HG03196 (cell line): ENCODE measurements at regions not wholly inside any gene's neighbourhood (a gene's known extent, or its start where the extent isn't known, plus 50 kb on each side); places are given as distances from the start of the nearest gene placed in this dataset.
"Not testable (repeated sequence)": the region's sequence is repeated elsewhere in the genome, so short reads cannot be mapped to it uniquely, and the experiment has no call there.

Source experiments
- ATAC-seq: cut with Tn5 transposase; IDR thresholded peaks from one replicate; pipeline ENCODE4 v1.9.1; 2021; ENCODE audit not compliant: unreplicated experiment

GRCh38 chr7:86592185-86592584 is 51.5 kb upstream of the GRM3 start:
- ATAC-seq = no peak

GRCh38 chr7:86574006-86574405 is 69.7 kb upstream of the GRM3 start:
- ATAC-seq = no peak

- ATAC-seq = no peak
Observed at GRCh38 chr7:86558680-86559501, 84.8 kb upstream of the GRM3 start.

- no peak for ATAC-seq
Observed at GRCh38 chr7:86534641-86535040, 109.1 kb upstream of the GRM3 start.

- no peak for ATAC-seq
Observed at GRCh38 chr7:86504229-86504628, 139.5 kb upstream of the GRM3 start.

DNA sequence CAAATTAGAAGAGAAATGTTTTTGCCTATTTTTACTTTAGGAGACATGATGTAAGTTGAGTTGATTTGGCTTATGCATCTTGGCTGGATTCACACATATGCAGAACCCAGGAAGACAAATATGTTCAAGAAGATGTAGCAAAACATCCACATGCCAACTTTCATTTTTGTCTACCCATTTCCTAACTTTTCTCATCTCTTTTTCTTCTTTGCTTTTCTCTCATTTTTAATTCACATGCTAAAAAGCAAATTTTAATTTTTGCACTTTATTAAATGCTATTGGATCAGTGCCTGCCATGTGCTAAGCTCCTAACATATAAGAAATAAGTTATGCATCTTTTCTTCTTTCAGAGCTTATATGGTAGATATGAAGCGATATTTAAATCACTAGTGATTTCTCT is 143.7 kb upstream of the GRM3 start:
- no peak for ATAC-seq

- ATAC-seq = no peak
Observed at GRCh38 chr7:86485827-86486226, 157.9 kb upstream of the GRM3 start.

DNA sequence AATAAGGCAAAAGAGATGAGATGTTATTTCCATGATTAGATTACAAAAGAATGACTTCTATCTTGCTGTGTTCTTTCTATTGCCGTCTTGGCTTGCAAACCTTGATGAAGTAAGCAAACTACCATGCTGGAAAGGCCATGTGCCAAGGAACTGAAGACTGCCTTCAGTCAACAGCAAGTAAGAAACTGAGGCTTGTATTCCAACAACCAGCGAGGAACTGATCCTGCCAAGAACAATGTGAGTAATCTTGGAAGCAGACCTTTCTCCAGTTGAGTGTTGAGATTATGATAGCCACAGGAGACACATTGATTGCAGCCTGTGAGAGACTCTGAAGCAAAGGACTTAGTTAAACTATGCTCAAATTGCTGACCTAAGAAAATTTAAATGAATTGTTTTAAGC is 164.6 kb upstream of the GRM3 start:
- ATAC-seq = no peak

GRCh38 chr7:86477343-86477935 is 166.3 kb upstream of the GRM3 start:
- ATAC-seq = no peak

DNA sequence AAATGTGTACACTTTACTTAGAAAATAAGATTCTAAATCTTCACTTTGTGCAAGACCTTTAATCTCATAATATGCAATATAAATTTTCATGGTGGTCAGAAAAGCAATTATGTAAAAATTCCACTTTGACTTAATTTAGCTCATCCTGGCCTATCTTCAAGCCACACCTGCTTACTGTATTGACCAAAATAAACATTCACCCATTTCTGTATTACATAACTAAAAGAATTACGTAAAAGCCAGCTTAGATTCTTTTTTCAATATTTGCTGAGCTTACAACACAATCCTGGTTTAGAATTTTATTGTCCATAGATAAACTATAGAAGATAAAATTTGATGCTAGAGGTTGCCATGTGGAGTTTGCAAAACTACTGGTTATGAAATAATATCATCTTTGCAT is 172.9 kb upstream of the GRM3 start:
- ATAC-seq = no peak

DNA sequence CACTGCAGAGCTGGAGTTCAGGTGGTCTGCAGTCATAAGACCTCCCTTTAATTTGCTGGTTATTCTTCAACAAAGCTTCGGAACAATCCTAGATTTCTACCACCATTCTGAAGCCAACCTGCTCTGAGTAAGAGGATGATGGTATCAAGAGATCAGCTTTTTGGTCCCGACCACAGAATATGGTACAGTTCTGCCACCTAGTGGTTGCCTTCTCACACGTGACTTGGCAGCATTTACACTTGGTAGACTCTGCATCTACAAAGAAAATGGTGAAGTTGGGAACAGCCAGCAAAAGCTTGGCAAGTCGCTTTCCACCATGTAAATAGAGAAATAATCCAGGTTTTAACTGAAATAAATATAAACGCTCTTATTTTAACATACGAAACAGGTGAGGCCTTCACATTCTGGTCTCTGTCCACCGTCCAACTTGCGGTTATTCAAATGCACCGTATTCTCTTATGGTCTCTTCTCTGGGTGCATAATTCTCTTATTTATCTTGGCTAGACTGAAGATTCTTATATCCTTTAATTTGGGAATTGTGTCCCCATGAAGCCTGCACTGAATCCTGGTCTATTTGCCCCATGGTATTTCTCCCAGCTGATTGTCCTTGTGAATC is 173.9 kb upstream of the GRM3 start:
- peak; percentile 97 for ATAC-seq

DNA sequence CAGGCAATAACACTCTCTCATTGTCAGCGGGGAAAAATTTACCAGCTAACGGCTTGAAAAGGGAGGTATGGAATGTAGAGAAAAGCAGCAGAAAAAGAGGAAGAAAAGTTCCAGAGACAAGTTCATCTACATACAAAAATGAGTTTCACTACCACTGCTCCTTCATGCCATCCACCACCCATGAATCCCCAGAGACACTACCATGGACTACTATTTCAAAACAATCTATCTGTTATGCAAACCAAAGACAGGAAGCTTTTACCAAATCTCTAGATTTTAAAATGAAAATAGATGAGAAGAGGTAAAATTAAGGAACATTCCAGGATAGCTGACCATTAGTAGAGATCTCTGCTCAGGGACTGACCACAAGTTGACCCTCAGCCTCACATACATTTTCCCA is 189.0 kb upstream of the GRM3 start:
- ATAC-seq = no peak

- ATAC-seq = no peak
Observed at GRCh38 chr7:86453454-86453853, 190.3 kb upstream of the GRM3 start.

DNA sequence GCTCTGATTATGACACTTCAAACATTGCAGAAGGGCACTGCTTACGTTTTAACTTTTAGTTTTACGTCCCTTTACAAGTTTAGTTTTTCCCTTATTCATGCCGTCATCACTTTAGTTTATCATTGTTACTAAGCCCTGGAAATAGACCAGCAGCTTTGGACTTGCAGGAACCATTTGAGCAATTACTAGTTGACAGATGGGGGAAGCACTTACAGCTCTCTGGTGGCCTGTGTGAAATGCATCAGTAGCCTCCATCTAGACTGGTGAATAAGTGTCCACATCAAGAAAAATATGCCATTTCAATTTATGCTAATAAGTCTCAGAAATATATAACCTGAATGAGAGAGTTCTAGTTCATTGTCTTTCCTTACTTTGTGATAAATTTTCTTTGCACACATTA is 194.9 kb upstream of the GRM3 start:
- ATAC-seq = no peak

DNA sequence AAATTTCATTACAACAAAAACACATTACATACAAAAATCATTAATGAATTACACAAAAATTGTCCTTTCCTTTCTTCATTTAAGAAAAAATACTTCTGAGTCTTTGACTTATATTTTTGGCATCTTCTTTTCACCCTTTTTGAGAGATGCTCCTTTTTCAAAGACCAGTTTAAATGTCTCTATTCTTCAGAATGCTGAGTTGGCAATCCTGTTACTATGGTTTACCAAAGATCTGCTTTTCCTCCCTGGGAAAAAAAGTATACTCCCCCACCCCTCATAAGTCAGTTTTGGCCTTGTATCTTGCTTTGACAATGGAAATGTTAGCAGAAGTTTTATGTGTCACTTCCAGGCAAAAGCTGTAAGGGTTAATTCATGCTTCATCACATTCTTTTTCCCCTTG is 198.4 kb upstream of the GRM3 start:
- ATAC-seq = no peak

GRCh38 chr7:86444245-86444644 is 199.5 kb upstream of the GRM3 start:
- no peak for ATAC-seq

DNA sequence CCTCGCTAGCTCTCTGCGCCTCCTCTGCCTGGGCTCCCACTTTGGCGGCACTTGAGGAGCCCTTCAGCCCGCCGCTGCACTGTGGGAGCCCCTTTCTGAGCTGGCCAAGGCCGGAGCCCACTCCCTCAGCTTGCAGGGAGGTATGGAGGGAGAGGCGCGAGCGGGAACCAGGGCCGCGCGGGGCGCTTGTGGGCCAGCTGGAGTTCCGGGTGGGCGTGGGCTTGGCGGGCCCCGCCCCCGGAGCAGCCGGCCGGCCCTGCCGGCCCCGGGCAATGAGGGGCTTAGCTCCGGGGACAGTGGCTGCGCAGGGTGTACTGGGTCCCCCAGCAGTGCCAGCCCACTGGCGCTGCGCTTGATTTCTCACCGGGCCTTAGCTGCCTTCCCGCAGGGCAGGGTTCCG is 203.3 kb upstream of the GRM3 start:
- not testable (repeated sequence) for ATAC-seq

DNA sequence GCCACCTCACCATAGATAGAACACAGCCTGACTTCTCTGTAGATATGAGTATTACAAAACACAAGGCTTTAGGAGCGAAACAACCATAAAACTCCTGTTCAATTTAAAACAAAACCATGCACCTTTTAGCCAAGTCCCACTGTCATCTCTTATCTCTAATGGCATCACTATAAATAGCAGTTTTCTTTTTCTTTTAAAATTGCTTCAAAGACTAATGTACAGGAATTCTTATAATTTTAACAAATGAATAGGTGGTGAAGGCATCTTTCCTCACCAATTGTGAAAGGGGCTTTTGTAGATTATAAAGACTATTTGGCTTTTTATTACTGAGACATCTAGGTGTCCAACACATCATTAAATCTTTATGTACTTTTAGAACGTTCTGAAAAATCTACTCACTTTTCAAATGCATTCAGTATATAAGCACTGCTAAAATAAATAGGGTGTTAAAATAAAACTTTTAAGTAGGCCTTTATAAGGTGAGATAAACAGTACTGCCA is 205.7 kb upstream of the GRM3 start:
- ATAC-seq = no peak

DNA sequence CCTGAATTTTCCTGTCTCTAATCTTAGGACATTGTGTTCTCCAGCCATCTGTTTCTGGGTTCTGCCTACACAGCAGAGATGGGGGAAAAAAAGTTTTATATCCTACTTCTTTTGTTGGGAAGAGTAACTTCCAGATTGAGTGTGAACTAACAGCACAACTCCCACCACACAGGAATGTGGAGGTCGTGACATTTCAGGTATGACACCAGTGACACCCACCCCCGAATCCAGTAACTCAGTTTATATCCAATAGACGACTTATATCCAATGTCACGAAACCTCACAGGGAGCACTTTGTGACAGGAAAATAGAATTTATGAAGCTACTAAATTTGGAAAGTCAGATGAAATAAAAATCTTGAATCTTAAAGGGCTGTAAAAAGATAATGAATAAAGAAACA is 211.9 kb upstream of the GRM3 start:
- ATAC-seq = no peak

GRCh38 chr7:86411814-86412213 is 231.9 kb upstream of the GRM3 start:
- ATAC-seq = no peak

DNA sequence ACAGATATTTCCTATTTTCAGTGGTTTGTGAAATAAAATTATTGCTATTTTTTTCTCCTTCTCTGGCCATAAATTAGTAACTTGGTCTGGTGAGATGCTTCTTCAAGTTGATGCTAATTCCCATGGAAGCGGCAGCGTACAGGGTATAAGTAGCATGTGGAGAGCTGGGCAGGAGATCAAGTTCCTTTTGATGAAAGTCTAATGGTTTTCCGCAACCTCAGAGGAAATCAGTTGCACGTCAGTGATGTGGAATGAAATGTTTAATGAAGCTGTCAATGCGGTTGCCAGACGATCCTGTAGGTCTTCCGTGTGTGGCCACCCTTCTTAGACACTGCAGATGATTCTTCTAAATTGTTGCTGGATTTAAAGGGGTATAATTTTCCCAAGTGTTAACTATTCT is 236.4 kb upstream of the GRM3 start:
- no peak for ATAC-seq

DNA sequence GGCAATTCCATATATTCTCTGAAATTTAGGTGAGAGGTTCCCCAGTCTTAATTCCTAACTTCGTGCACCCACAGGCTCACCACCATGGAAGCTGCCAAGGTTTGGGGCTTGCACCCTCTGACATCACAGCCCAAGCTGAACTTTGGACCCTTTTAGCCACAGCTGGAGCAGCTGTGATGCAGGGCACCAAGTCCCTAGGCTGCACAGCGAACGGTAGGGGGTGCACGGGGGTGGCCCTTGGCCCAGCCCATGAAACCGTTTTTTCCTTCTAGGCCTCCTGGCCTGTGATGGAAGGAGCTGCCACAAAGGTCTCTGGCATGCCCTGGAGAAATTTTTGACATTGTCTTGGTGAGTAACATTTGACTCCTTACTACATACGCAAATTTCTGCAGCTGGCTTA is 251.9 kb upstream of the GRM3 start:
- ATAC-seq = no peak
